ENCODE measurements at regions not wholly inside any gene's neighbourhood (a gene's known extent, or its start where the extent isn't known, plus 50 kb on each side); places are given as distances from the start of the nearest gene placed in this dataset.

- POLR2A ChIA-PET, result no interaction called here
Measured at GRCh38 chr14:38391334-38391733, 135.4 kb upstream of the CLEC14A start.

GRCh38 chr14:38389681-38390080, 133.8 kb upstream of the CLEC14A start:
- intact Hi-C loops (cut with micrococcal nuclease), result no loop called here
- no peak overlapping the region for H3K4me3 ChIP-seq (ENCODE audit: low read length)
- POLR2A ChIA-PET, result no interaction called here

More at GRCh38 chr14:38391334-38391733, 135.4 kb upstream of the CLEC14A start:
- Mint-ChIP-seq H3K27me3 (peaks cover 0 to 10% (median 0%) of the 10 kb centered on the region in 5 donors), H3K36me3 (no peaks in the 10 kb centered on the region), H3K27ac (no peak overlapping the region), H3K4me1 (no peaks in the 10 kb centered on the region), H3K9me3 (peaks cover 0 to 5% (median 0%) of the 10 kb centered on the region in 11 donors), H3K4me3 (no peak overlapping the region)
- DNase-seq (no peak), ATAC-seq (no peak)
- CTCF ChIA-PET, result no interaction called here
- H3K36me3 ChIP-seq (ENCODE audit: control insufficient read depth in 2 of 3, insufficient read depth in 3 of 3, low read length in 3 of 3), result no peaks in the 10 kb centered on the region
- H3K9me3 ChIP-seq (ENCODE audit: control insufficient read depth in 2 of 3, low read length in 3 of 3), result no peaks in the 10 kb centered on the region
- H3K27ac ChIP-seq (ENCODE audit: low read depth, low read length), result no peak overlapping the region
- intact Hi-C loops (cut with micrococcal nuclease), result no loop called here
- H3K27me3 ChIP-seq (ENCODE audit: control insufficient read depth in 2 of 2, insufficient read depth in 2 of 2, low read length in 2 of 2), result no peaks in the 10 kb centered on the region
- H3K4me3 ChIP-seq (ENCODE audit: low read length), result no peak overlapping the region
- H3K4me1 ChIP-seq (ENCODE audit: control insufficient read depth in 2 of 2, insufficient read depth in 2 of 2, low read length in 2 of 2), result no peaks in the 10 kb centered on the region

GRCh38 chr14:38387821-38388220, 131.9 kb upstream of the CLEC14A start:
- no peaks in the 10 kb centered on the region for H3K27me3 ChIP-seq (ENCODE audit: control insufficient read depth in 2 of 2, insufficient read depth in 2 of 2, low read length in 2 of 2)
- H3K9me3 Mint-ChIP-seq, result peaks cover 0 to 1% (median 0%) of the 10 kb centered on the region in 11 donors
- H3K27ac Mint-ChIP-seq, result no peak overlapping the region
- H3K36me3 Mint-ChIP-seq, result no peaks in the 10 kb centered on the region
- no peaks in the 10 kb centered on the region for H3K4me1 ChIP-seq (ENCODE audit: control insufficient read depth in 2 of 2, insufficient read depth in 2 of 2, low read length in 2 of 2)
- DNase-seq, result no peak
- no peaks in the 10 kb centered on the region for H3K9me3 ChIP-seq (ENCODE audit: control insufficient read depth in 2 of 3, low read length in 3 of 3)
- no peak overlapping the region for H3K4me3 Mint-ChIP-seq
- ChIA-PET POLR2A (no interaction called here), CTCF (no interaction called here)
- no peak for ATAC-seq
- no peak overlapping the region for H3K27ac ChIP-seq (ENCODE audit: low read depth, low read length)
- H3K4me1 Mint-ChIP-seq, result no peaks in the 10 kb centered on the region
- intact Hi-C loops (cut with micrococcal nuclease), result no loop called here
- no peak overlapping the region for H3K4me3 ChIP-seq (ENCODE audit: low read length)
- peaks cover 0 to 10% (median 0%) of the 10 kb centered on the region in 5 donors for H3K27me3 Mint-ChIP-seq
- H3K36me3 ChIP-seq (ENCODE audit: control insufficient read depth in 2 of 3, insufficient read depth in 3 of 3, low read length in 3 of 3), result no peaks in the 10 kb centered on the region

More at GRCh38 chr14:38389681-38390080, 133.8 kb upstream of the CLEC14A start:
- DNase-seq, result no peak
- H3K4me3 Mint-ChIP-seq, result no peak overlapping the region
- H3K27me3 Mint-ChIP-seq, result peaks cover 0 to 12% (median 0%) of the 10 kb centered on the region in 5 donors
- H3K36me3 Mint-ChIP-seq, result no peaks in the 10 kb centered on the region
- no peaks in the 10 kb centered on the region for H3K9me3 ChIP-seq (ENCODE audit: control insufficient read depth in 2 of 3, low read length in 3 of 3)
- H3K27ac Mint-ChIP-seq, result no peak overlapping the region
- H3K36me3 ChIP-seq (ENCODE audit: control insufficient read depth in 2 of 3, insufficient read depth in 3 of 3, low read length in 3 of 3), result no peaks in the 10 kb centered on the region
- peaks cover 0 to 2% (median 0%) of the 10 kb centered on the region in 11 donors for H3K9me3 Mint-ChIP-seq
- H3K4me1 Mint-ChIP-seq, result no peaks in the 10 kb centered on the region
- H3K4me1 ChIP-seq (ENCODE audit: control insufficient read depth in 2 of 2, insufficient read depth in 2 of 2, low read length in 2 of 2), result no peaks in the 10 kb centered on the region
- CTCF ChIA-PET, result no interaction called here
- H3K27me3 ChIP-seq (ENCODE audit: control insufficient read depth in 2 of 2, insufficient read depth in 2 of 2, low read length in 2 of 2), result no peaks in the 10 kb centered on the region
- ATAC-seq, result no peak
- no peak overlapping the region for H3K27ac ChIP-seq (ENCODE audit: low read depth, low read length)

GRCh38 chr14:38385836-38386235, 129.9 kb upstream of the CLEC14A start:
- Histone ChIP-seq H3K27me3 (ENCODE audit: control insufficient read depth in 2 of 2, insufficient read depth in 2 of 2, low read length in 2 of 2) (no peaks in the 10 kb centered on the region), H3K9me3 (ENCODE audit: control insufficient read depth in 2 of 3, low read length in 3 of 3) (no peaks in the 10 kb centered on the region), H3K27ac (ENCODE audit: low read depth, low read length) (no peak overlapping the region), H3K4me3 (ENCODE audit: low read length) (no peak overlapping the region), H3K36me3 (ENCODE audit: control insufficient read depth in 2 of 3, insufficient read depth in 3 of 3, low read length in 3 of 3) (no peaks in the 10 kb centered on the region), H3K4me1 (ENCODE audit: control insufficient read depth in 2 of 2, insufficient read depth in 2 of 2, low read length in 2 of 2) (no peaks in the 10 kb centered on the region)
- intact Hi-C loops (cut with micrococcal nuclease), result no loop called here
- H3K36me3 Mint-ChIP-seq, result no peaks in the 10 kb centered on the region
- no peak overlapping the region for H3K27ac Mint-ChIP-seq
- peaks cover 0 to 10% (median 0%) of the 10 kb centered on the region in 5 donors for H3K27me3 Mint-ChIP-seq
- H3K9me3 Mint-ChIP-seq, result peaks cover 0 to 3% (median 0%) of the 10 kb centered on the region in 11 donors
- H3K4me1 Mint-ChIP-seq, result no peaks in the 10 kb centered on the region
- DNase-seq, result no peak
- ATAC-seq, result no peak
- H3K4me3 Mint-ChIP-seq, result no peak overlapping the region
- POLR2A ChIA-PET, result no interaction called here
- CTCF ChIA-PET, result no interaction called here

- Histone ChIP-seq H3K9me3 (ENCODE audit: control insufficient read depth in 2 of 3, low read length in 3 of 3) (no peaks in the 10 kb centered on the region), H3K27me3 (ENCODE audit: control insufficient read depth in 2 of 2, insufficient read depth in 2 of 2, low read length in 2 of 2) (no peaks in the 10 kb centered on the region), H3K4me1 (ENCODE audit: control insufficient read depth in 2 of 2, insufficient read depth in 2 of 2, low read length in 2 of 2) (no peaks in the 10 kb centered on the region), H3K36me3 (ENCODE audit: control insufficient read depth in 2 of 3, insufficient read depth in 3 of 3, low read length in 3 of 3) (no peaks in the 10 kb centered on the region), H3K4me3 (ENCODE audit: low read length) (no peak overlapping the region), H3K27ac (ENCODE audit: low read depth, low read length) (no peak overlapping the region)
- ATAC-seq, result no peak
- H3K9me3 Mint-ChIP-seq, result peaks cover 0 to 6% (median 0%) of the 10 kb centered on the region in 11 donors
- no peaks in the 10 kb centered on the region for H3K36me3 Mint-ChIP-seq
- H3K4me3 Mint-ChIP-seq, result no peak overlapping the region
- intact Hi-C loops (cut with micrococcal nuclease), result no loop called here
- H3K27ac Mint-ChIP-seq, result no peak overlapping the region
- no peak for DNase-seq
- CTCF ChIA-PET, result no interaction called here
- H3K4me1 Mint-ChIP-seq, result no peaks in the 10 kb centered on the region
- POLR2A ChIA-PET, result no interaction called here
- peaks cover 0 to 5% (median 0%) of the 10 kb centered on the region in 5 donors for H3K27me3 Mint-ChIP-seq
Measured at GRCh38 chr14:38385343-38385742, 129.4 kb upstream of the CLEC14A start.

- Mint-ChIP-seq H3K4me3 (no peak overlapping the region), H3K27me3 (peaks cover 0 to 10% (median 0%) of the 10 kb centered on the region in 5 donors), H3K36me3 (no peaks in the 10 kb centered on the region), H3K27ac (no peak overlapping the region), H3K9me3 (peaks cover 0 to 12% (median 2%) of the 10 kb centered on the region in 11 donors), H3K4me1 (no peaks in the 10 kb centered on the region)
- Histone ChIP-seq H3K9me3 (ENCODE audit: control insufficient read depth in 2 of 3, low read length in 3 of 3) (no peaks in the 10 kb centered on the region), H3K27me3 (ENCODE audit: control insufficient read depth in 2 of 2, insufficient read depth in 2 of 2, low read length in 2 of 2) (no peaks in the 10 kb centered on the region), H3K4me1 (ENCODE audit: control insufficient read depth in 2 of 2, insufficient read depth in 2 of 2, low read length in 2 of 2) (no peaks in the 10 kb centered on the region), H3K36me3 (ENCODE audit: control insufficient read depth in 2 of 3, insufficient read depth in 3 of 3, low read length in 3 of 3) (no peaks in the 10 kb centered on the region), H3K27ac (ENCODE audit: low read depth, low read length) (no peak overlapping the region), H3K4me3 (ENCODE audit: low read length) (no peak overlapping the region)
- intact Hi-C loops (cut with micrococcal nuclease), result no loop called here
- no peak for ATAC-seq
- DNase-seq, result no peak
- ChIA-PET POLR2A (no interaction called here), CTCF (no interaction called here)
Measured at GRCh38 chr14:38384741-38385140, 128.8 kb upstream of the CLEC14A start.

GRCh38 chr14:38367922-38368321, 112.0 kb upstream of the CLEC14A start:
- Histone ChIP-seq H3K27ac (ENCODE audit: low read depth, low read length) (no peak overlapping the region), H3K4me3 (ENCODE audit: low read length) (no peak overlapping the region), H3K9me3 (ENCODE audit: control insufficient read depth in 2 of 3, low read length in 3 of 3) (no peaks in the 10 kb centered on the region), H3K4me1 (ENCODE audit: control insufficient read depth in 2 of 2, insufficient read depth in 2 of 2, low read length in 2 of 2) (no peaks in the 10 kb centered on the region), H3K36me3 (ENCODE audit: control insufficient read depth in 2 of 3, insufficient read depth in 3 of 3, low read length in 3 of 3) (no peaks in the 10 kb centered on the region), H3K27me3 (ENCODE audit: control insufficient read depth in 2 of 2, insufficient read depth in 2 of 2, low read length in 2 of 2) (no peaks in the 10 kb centered on the region)
- CTCF ChIA-PET, result no interaction called here
- Mint-ChIP-seq H3K4me3 (no peak overlapping the region), H3K27me3 (peaks cover 0 to 29% (median 0%) of the 10 kb centered on the region in 5 donors), H3K4me1 (no peaks in the 10 kb centered on the region), H3K9me3 (peaks cover 0 to 3% (median 0%) of the 10 kb centered on the region in 11 donors), H3K36me3 (no peaks in the 10 kb centered on the region), H3K27ac (no peak overlapping the region)
- DNase-seq (no peak), ATAC-seq (no peak)
- intact Hi-C loops (cut with micrococcal nuclease), result no loop called here
- POLR2A ChIA-PET, result no interaction called here
